HFFc6 (cell line): ENCODE measurements at regions not wholly inside any gene's neighbourhood (a gene's known extent, or its start where the extent isn't known, plus 50 kb on each side); places are given as distances from the start of the nearest gene placed in this dataset.
A peak's percentile ranks its signal among the peaks of the same experiment; 100 is the strongest.
"Not testable (repeated sequence)": the region's sequence is repeated elsewhere in the genome, so short reads cannot be mapped to it uniquely, and the experiment has no call there.

ENCODE experiments used
- DNase-seq: peaks from one replicate; pipeline ENCODE4 v3.0.0-alpha.2; 2018
- H3K27ac Mint-ChIP-seq: 2 replicates; pipeline ENCODE4 v1.8.0; 2020; ENCODE audit warnings: mild to moderate bottlenecking, mixed read lengths
- H3K27me3 Mint-ChIP-seq: 2 replicates; pipeline ENCODE4 v1.8.0; 2021; ENCODE audit warnings: mild to moderate bottlenecking, moderate library complexity, mixed read lengths; ENCODE audit not compliant: insufficient read depth
- H3K36me3 Mint-ChIP-seq: 2 replicates; pipeline ENCODE4 v1.8.0; 2021; ENCODE audit warnings: low read depth, mixed read lengths
- H3K4me1 Mint-ChIP-seq: 2 replicates; pipeline ENCODE4 v1.8.0; 2020; ENCODE audit warnings: low read depth, mixed read lengths
- H3K4me3 Mint-ChIP-seq: 2 replicates; pipeline ENCODE4 v1.8.0; 2020; ENCODE audit warnings: mild to moderate bottlenecking, moderate library complexity, mixed read lengths
- H3K9me3 Mint-ChIP-seq: 2 replicates; pipeline ENCODE4 v1.8.0; 2020; ENCODE audit warnings: mild to moderate bottlenecking, mixed read lengths
- CTCF ChIP-seq: fragments of 200-600 bp; sonication (generic); IDR thresholded peaks from 2 replicates; pipeline ENCODE4 v1.5.0; 2021; ENCODE audit warnings: antibody characterized with exemption, mild to moderate bottlenecking

GRCh38 chrX:23061116-23061515, 61.4 kb downstream of the DDX53 start:
- H3K27me3 Mint-ChIP-seq, result no peaks in the 10 kb centered on the region
- no peaks in the 10 kb centered on the region; the same call in 1 of the 2 replicates for H3K9me3 Mint-ChIP-seq
- TF ChIP-seq CTCF, result no peak
- DNase-seq, result no peak
- no peaks in the 10 kb centered on the region for H3K4me1 Mint-ChIP-seq
- no peak overlapping the region for H3K27ac Mint-ChIP-seq
- H3K4me3 Mint-ChIP-seq, result no peak overlapping the region
- no peaks in the 10 kb centered on the region for H3K36me3 Mint-ChIP-seq

- Mint-ChIP-seq H3K27me3 (no peaks in the 10 kb centered on the region), H3K36me3 (no peaks in the 10 kb centered on the region), H3K4me1 (no peaks in the 10 kb centered on the region), H3K4me3 (no peak overlapping the region), H3K27ac (no peak overlapping the region), H3K9me3 (no peaks in the 10 kb centered on the region; the same call in 1 of the 2 replicates)
- no peak for DNase-seq
- no peak for TF ChIP-seq CTCF
Observed at GRCh38 chrX:23062359-23062758, 62.6 kb downstream of the DDX53 start.

GRCh38 chrX:23066588-23067281, 67.0 kb downstream of the DDX53 start:
- Mint-ChIP-seq H3K4me1 (no peaks in the 10 kb centered on the region), H3K36me3 (no peaks in the 10 kb centered on the region), H3K27me3 (peaks cover 3% of the 10 kb centered on the region; the same call in 1 of the 2 replicates), H3K4me3 (no peak overlapping the region), H3K27ac (no peak overlapping the region), H3K9me3 (peaks cover 6% of the 10 kb centered on the region; the same call in 1 of the 2 replicates)
- TF ChIP-seq CTCF, result no peak
- no peak for DNase-seq

- H3K4me3 Mint-ChIP-seq, H3K27me3 Mint-ChIP-seq, H3K9me3 Mint-ChIP-seq, H3K36me3 Mint-ChIP-seq, H3K27ac Mint-ChIP-seq, H3K4me1 Mint-ChIP-seq, DNase-seq: not testable (repeated sequence)
Observed at GRCh38 chrX:23075461-23075860, 75.7 kb downstream of the DDX53 start.

GRCh38 chrX:23079347-23079746, 79.6 kb downstream of the DDX53 start:
- H3K27me3 Mint-ChIP-seq, result no peaks in the 10 kb centered on the region
- no peak for DNase-seq
- no peaks in the 10 kb centered on the region for H3K4me1 Mint-ChIP-seq
- H3K9me3 Mint-ChIP-seq, result no peaks in the 10 kb centered on the region
- peak; percentile 27; the same call in 1 of the 2 replicates for TF ChIP-seq CTCF
- H3K4me3 Mint-ChIP-seq, result no peak overlapping the region
- H3K27ac Mint-ChIP-seq, result no peak overlapping the region
- no peaks in the 10 kb centered on the region for H3K36me3 Mint-ChIP-seq

GRCh38 chrX:23100826-23101225, 101.1 kb downstream of the DDX53 start:
- H3K36me3 Mint-ChIP-seq, result no peaks in the 10 kb centered on the region
- H3K4me3 Mint-ChIP-seq, result no peak overlapping the region
- no peaks in the 10 kb centered on the region; the same call in 1 of the 2 replicates for H3K27me3 Mint-ChIP-seq
- H3K27ac Mint-ChIP-seq, result no peak overlapping the region
- H3K4me1 Mint-ChIP-seq, result no peaks in the 10 kb centered on the region
- TF ChIP-seq CTCF, result no peak
- no peaks in the 10 kb centered on the region for H3K9me3 Mint-ChIP-seq
- DNase-seq, result no peak
